ENCODE measurements at regions not wholly inside any gene's neighbourhood (a gene's known extent, or its start where the extent isn't known, plus 50 kb on each side); places are given as distances from the start of the nearest gene placed in this dataset.

DNA sequence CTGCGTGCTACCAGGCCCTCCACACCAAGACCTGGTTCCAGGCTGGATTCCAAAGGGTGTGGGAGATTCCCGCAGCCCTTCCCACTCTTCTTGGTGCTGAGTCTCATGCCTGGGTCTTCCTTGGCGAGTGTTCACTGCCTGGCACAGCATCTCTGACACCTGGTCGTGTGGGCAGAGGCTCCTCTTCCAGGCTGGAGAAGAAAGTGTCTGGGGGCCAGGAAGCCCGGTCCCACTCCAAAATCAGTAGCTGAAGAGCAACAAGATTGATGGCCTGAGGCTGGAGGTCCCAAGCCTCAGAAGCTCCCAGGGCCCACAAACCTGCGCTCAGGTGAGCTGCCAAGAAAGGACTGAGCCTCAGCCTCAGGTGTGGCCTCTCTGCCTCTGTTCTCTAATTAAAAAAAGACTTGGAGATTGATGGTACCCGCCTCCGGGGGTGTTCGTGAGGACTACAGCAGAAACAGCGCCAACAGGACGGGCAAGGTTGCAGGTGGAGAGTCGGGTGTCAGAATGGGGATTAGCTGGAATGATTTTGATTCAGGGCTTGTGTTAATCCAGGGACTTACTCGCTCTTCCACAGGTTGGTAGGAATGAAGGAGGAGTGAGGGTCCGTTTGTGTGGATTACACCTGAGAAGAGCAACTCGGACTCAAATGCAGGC, 217.5 kb downstream of the TEX29 start:
- Histone ChIP-seq H3K27me3 (ENCODE audit: control insufficient read depth, low read length) (peaks cover 2% of the 10 kb centered on the region; the same call in 1 of the 2 replicates), H3K9me2 (replicated peaks; ENCODE audit: control insufficient read depth, low read length) (no peaks in the 10 kb centered on the region), H3F3A (ENCODE audit: control insufficient read depth, insufficient read depth) (no peaks in the 10 kb centered on the region), H3K4me3 (ENCODE audit: low read length) (no peak overlapping the region), H3K4me1 (ENCODE audit: control insufficient read depth, low read length) (no peaks in the 10 kb centered on the region), H3K9me3 (ENCODE audit: control insufficient read depth, insufficient read depth, low read length) (no peaks in the 10 kb centered on the region), H3K27ac (ENCODE audit: low read depth, low read length) (no peak overlapping the region), H4K20me1 (ENCODE audit: control insufficient read depth, insufficient read depth, low read depth, low read length) (no peaks in the 10 kb centered on the region), H3K4me2 (ENCODE audit: low read length) (no peak overlapping the region), H3K36me3 (ENCODE audit: control insufficient read depth, low read length) (no peaks in the 10 kb centered on the region), H3K79me2 (ENCODE audit: control insufficient read depth, low read length) (no peaks in the 10 kb centered on the region)
- no peak for TF ChIP-seq EZH2phosphoT487 (IDR thresholded peaks at IDR 0.05; ENCODE audit: borderline replicate concordance, low read length)
- TF ChIP-seq, protein P1, sequence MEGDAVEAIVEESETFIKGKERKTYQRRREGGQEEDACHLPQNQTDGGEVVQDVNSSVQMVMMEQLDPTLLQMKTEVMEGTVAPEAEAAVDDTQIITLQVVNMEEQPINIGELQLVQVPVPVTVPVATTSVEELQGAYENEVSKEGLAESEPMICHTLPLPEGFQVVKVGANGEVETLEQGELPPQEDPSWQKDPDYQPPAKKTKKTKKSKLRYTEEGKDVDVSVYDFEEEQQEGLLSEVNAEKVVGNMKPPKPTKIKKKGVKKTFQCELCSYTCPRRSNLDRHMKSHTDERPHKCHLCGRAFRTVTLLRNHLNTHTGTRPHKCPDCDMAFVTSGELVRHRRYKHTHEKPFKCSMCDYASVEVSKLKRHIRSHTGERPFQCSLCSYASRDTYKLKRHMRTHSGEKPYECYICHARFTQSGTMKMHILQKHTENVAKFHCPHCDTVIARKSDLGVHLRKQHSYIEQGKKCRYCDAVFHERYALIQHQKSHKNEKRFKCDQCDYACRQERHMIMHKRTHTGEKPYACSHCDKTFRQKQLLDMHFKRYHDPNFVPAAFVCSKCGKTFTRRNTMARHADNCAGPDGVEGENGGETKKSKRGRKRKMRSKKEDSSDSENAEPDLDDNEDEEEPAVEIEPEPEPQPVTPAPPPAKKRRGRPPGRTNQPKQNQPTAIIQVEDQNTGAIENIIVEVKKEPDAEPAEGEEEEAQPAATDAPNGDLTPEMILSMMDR (IDR thresholded peaks at IDR 0.05; ENCODE audit: low read depth, low read length, poor library complexity, severe bottlenecking), result no peak

DNA sequence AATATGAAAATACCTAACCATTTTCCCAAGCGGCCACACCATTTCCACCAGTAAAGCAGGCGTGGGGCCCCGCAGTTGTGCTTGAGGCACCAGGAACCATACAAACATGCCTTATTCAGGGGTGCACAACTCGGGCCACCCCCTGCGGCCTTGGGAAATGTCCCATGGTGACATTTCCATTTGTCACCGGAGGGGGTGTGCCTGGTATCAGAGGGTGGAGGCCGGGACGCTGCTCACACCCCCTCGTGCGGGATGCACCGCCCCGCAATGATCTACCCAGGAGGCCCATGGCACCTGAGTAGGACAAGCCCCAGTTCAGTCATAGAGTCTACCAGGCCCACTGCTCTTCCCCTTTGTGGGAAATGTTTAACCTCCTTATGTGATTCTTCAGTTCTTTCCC, 218.8 kb downstream of the TEX29 start:
- no peaks in the 10 kb centered on the region for H4K20me1 ChIP-seq (ENCODE audit: control insufficient read depth, insufficient read depth, low read depth, low read length)
- H3K27me3 ChIP-seq (ENCODE audit: control insufficient read depth, low read length), result peaks cover 2% of the 10 kb centered on the region; the same call in 1 of the 2 replicates
- TF ChIP-seq EZH2phosphoT487 (IDR thresholded peaks at IDR 0.05; ENCODE audit: borderline replicate concordance, low read length), result no peak
- TF ChIP-seq, protein P1 (IDR thresholded peaks at IDR 0.05; ENCODE audit: low read depth, low read length, poor library complexity, severe bottlenecking), result no peak
- H3K4me3 ChIP-seq (ENCODE audit: low read length), result no peak overlapping the region
- H3K4me1 ChIP-seq (ENCODE audit: control insufficient read depth, low read length), result no peaks in the 10 kb centered on the region
- no peak overlapping the region for H3K27ac ChIP-seq (ENCODE audit: low read depth, low read length)
- H3K36me3 ChIP-seq (ENCODE audit: control insufficient read depth, low read length), result no peaks in the 10 kb centered on the region
- no peaks in the 10 kb centered on the region for H3K79me2 ChIP-seq (ENCODE audit: control insufficient read depth, low read length)
- no peak overlapping the region for H3K4me2 ChIP-seq (ENCODE audit: low read length)
- no peaks in the 10 kb centered on the region for H3K9me3 ChIP-seq (ENCODE audit: control insufficient read depth, insufficient read depth, low read length)
- no peaks in the 10 kb centered on the region for H3F3A ChIP-seq (ENCODE audit: control insufficient read depth, insufficient read depth)
- H3K9me2 ChIP-seq (replicated peaks; ENCODE audit: control insufficient read depth, low read length), result no peaks in the 10 kb centered on the region

DNA sequence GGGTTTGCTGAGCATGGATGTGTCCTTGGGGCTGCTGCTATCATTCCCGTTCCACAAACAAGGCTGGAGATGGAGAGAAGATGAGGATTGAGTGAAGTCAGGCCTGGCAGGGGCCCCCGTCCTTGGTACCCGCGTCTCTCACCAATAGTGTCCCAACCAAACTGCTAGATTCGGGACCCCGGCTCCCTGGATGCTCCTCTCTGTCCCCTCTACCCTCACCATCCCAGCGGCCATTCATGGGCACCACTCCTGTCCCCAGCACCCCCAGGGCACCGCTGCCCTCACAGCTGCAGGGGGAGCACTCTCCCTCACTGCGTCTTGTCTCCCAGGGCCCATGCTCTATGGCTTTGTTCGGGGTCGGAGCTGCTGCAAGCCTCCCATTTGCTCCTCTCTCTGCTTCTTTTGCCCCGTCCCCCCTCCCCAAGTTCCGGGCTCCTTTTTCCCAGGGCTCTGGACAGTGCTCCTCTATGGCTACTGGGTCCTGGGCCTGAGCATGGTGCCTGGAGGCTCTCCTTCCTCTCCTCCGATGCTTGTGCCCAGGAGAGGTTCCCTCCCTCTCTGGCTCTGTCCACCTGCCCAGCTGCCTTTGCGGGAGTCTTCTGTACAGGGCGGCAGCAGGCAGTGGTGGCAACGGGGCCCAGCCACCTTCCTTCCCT, 219.5 kb downstream of the TEX29 start:
- Histone ChIP-seq H3K27me3 (ENCODE audit: control insufficient read depth, low read length) (peaks cover under 1% of the 10 kb centered on the region; the same call in 1 of the 2 replicates), H3K4me1 (ENCODE audit: control insufficient read depth, low read length) (no peaks in the 10 kb centered on the region), H3K4me3 (ENCODE audit: low read length) (no peak overlapping the region), H3K27ac (ENCODE audit: low read depth, low read length) (no peak overlapping the region), H3K36me3 (ENCODE audit: control insufficient read depth, low read length) (no peaks in the 10 kb centered on the region), H3K79me2 (ENCODE audit: control insufficient read depth, low read length) (no peaks in the 10 kb centered on the region), H3K9me2 (replicated peaks; ENCODE audit: control insufficient read depth, low read length) (no peaks in the 10 kb centered on the region), H3F3A (ENCODE audit: control insufficient read depth, insufficient read depth) (no peaks in the 10 kb centered on the region), H4K20me1 (ENCODE audit: control insufficient read depth, insufficient read depth, low read depth, low read length) (no peaks in the 10 kb centered on the region), H3K9me3 (ENCODE audit: control insufficient read depth, insufficient read depth, low read length) (no peaks in the 10 kb centered on the region), H3K4me2 (ENCODE audit: low read length) (no peak overlapping the region)
- TF ChIP-seq EZH2phosphoT487 (IDR thresholded peaks at IDR 0.05; ENCODE audit: borderline replicate concordance, low read length), result no peak
- TF ChIP-seq, protein P1 (IDR thresholded peaks at IDR 0.05; ENCODE audit: low read depth, low read length, poor library complexity, severe bottlenecking), result no peak

Data from DOHH2 (cell line).